ENCODE measurements at regions not wholly inside any gene's neighbourhood (a gene's known extent, or its start where the extent isn't known, plus 50 kb on each side); places are given as distances from the start of the nearest gene placed in this dataset.

GRCh38 chr3:150094150-150094933 is 123.6 kb upstream of the PFN2 start:
- ATAC-seq (replicated peaks in 1 of 2) = no peak
- no peaks in the 10 kb centered on the region for H3K9me3 Mint-ChIP-seq
- peaks cover 23% of the 10 kb centered on the region for H3K4me1 Mint-ChIP-seq (ENCODE audit: low read depth)
- no peak overlapping the region for H3K27ac Mint-ChIP-seq
- H3K36me3 Mint-ChIP-seq (ENCODE audit: insufficient read depth in 2 of 2) = no peaks in the 10 kb centered on the region
- no peak overlapping the region for H3K4me3 Mint-ChIP-seq
- peaks cover 22% of the 10 kb centered on the region for H3K27me3 Mint-ChIP-seq (ENCODE audit: low read depth)
- DNase-seq = no peak

GRCh38 chr3:150091626-150092025 is 120.9 kb upstream of the PFN2 start:
- peaks cover 1% of the 10 kb centered on the region for H3K4me1 Mint-ChIP-seq (ENCODE audit: low read depth)
- H3K9me3 Mint-ChIP-seq = no peaks in the 10 kb centered on the region
- no peaks in the 10 kb centered on the region for H3K36me3 Mint-ChIP-seq (ENCODE audit: insufficient read depth in 2 of 2)
- ATAC-seq (replicated peaks in 1 of 2) = no peak
- peaks cover 19% of the 10 kb centered on the region for H3K27me3 Mint-ChIP-seq (ENCODE audit: low read depth)
- DNase-seq = no peak
- H3K4me3 Mint-ChIP-seq = no peak overlapping the region
- no peak overlapping the region for H3K27ac Mint-ChIP-seq

- ATAC-seq (replicated peaks in 1 of 2) (no peak), DNase-seq (no peak)
- no peak overlapping the region for H3K4me3 Mint-ChIP-seq
- H3K27me3 Mint-ChIP-seq (ENCODE audit: low read depth) = peaks cover 19% of the 10 kb centered on the region
- no peaks in the 10 kb centered on the region for H3K4me1 Mint-ChIP-seq (ENCODE audit: low read depth)
- no peaks in the 10 kb centered on the region for H3K36me3 Mint-ChIP-seq (ENCODE audit: insufficient read depth in 2 of 2)
- no peaks in the 10 kb centered on the region for H3K9me3 Mint-ChIP-seq
- H3K27ac Mint-ChIP-seq = no peak overlapping the region
Measured at GRCh38 chr3:150090877-150091276, 120.2 kb upstream of the PFN2 start.

GRCh38 chr3:150090006-150090405 is 119.3 kb upstream of the PFN2 start:
- ATAC-seq (replicated peaks in 1 of 2) = no peak
- Mint-ChIP-seq H3K27ac (no peak overlapping the region), H3K4me3 (no peak overlapping the region), H3K4me1 (ENCODE audit: low read depth) (no peaks in the 10 kb centered on the region), H3K36me3 (ENCODE audit: insufficient read depth in 2 of 2) (no peaks in the 10 kb centered on the region), H3K27me3 (ENCODE audit: low read depth) (peaks cover 19% of the 10 kb centered on the region), H3K9me3 (no peaks in the 10 kb centered on the region)
- DNase-seq = no peak

GRCh38 chr3:150084128-150084527 is 113.4 kb upstream of the PFN2 start:
- Mint-ChIP-seq H3K27me3 (ENCODE audit: low read depth) (peaks cover 6% of the 10 kb centered on the region), H3K4me1 (ENCODE audit: low read depth) (no peaks in the 10 kb centered on the region), H3K9me3 (no peaks in the 10 kb centered on the region), H3K36me3 (ENCODE audit: insufficient read depth in 2 of 2) (no peaks in the 10 kb centered on the region), H3K4me3 (no peak overlapping the region), H3K27ac (no peak overlapping the region)
- no peak for DNase-seq
- ATAC-seq (replicated peaks in 1 of 2) = no peak

GRCh38 chr3:150083655-150084042 is 113.0 kb upstream of the PFN2 start:
- Mint-ChIP-seq H3K27me3 (ENCODE audit: low read depth) (peaks cover 6% of the 10 kb centered on the region), H3K4me3 (no peak overlapping the region), H3K9me3 (no peaks in the 10 kb centered on the region), H3K27ac (no peak overlapping the region), H3K4me1 (ENCODE audit: low read depth) (no peaks in the 10 kb centered on the region), H3K36me3 (ENCODE audit: insufficient read depth in 2 of 2) (no peaks in the 10 kb centered on the region)
- no peak for ATAC-seq (replicated peaks in 1 of 2)
- no peak for DNase-seq

GRCh38 chr3:150082898-150083654 is 112.4 kb upstream of the PFN2 start:
- Mint-ChIP-seq H3K9me3 (no peaks in the 10 kb centered on the region), H3K27ac (no peak overlapping the region), H3K4me1 (ENCODE audit: low read depth) (no peaks in the 10 kb centered on the region), H3K27me3 (ENCODE audit: low read depth) (peaks cover 6% of the 10 kb centered on the region), H3K36me3 (ENCODE audit: insufficient read depth in 2 of 2) (no peaks in the 10 kb centered on the region), H3K4me3 (no peak overlapping the region)
- DNase-seq (no peak), ATAC-seq (replicated peaks in 1 of 2) (no peak)

GRCh38 chr3:150081084-150081483 is 110.4 kb upstream of the PFN2 start:
- H3K27me3 Mint-ChIP-seq (ENCODE audit: low read depth) = peaks cover 6% of the 10 kb centered on the region
- H3K9me3 Mint-ChIP-seq = peaks cover 2 to 3% of the 10 kb centered on the region in 2 donors
- no peak overlapping the region for H3K4me3 Mint-ChIP-seq
- no peaks in the 10 kb centered on the region for H3K4me1 Mint-ChIP-seq (ENCODE audit: low read depth)
- peaks cover 0 to 2% of the 10 kb centered on the region in 2 donors for H3K36me3 Mint-ChIP-seq (ENCODE audit: insufficient read depth in 2 of 2)
- H3K27ac Mint-ChIP-seq = no peak overlapping the region
- no peak for DNase-seq
- ATAC-seq (replicated peaks in 1 of 2) = no peak

GRCh38 chr3:150080058-150080730 is 109.5 kb upstream of the PFN2 start:
- Mint-ChIP-seq H3K27me3 (ENCODE audit: low read depth) (peaks cover 6% of the 10 kb centered on the region), H3K36me3 (ENCODE audit: insufficient read depth in 2 of 2) (peaks cover 0 to 2% of the 10 kb centered on the region in 2 donors), H3K9me3 (peaks cover 3% of the 10 kb centered on the region in 2 donors), H3K4me1 (ENCODE audit: low read depth) (no peaks in the 10 kb centered on the region), H3K4me3 (no peak overlapping the region), H3K27ac (no peak overlapping the region)
- no peak for DNase-seq
- ATAC-seq (replicated peaks in 1 of 2) = no peak

- peaks cover 3% of the 10 kb centered on the region in 2 donors for H3K9me3 Mint-ChIP-seq
- DNase-seq = no peak
- H3K4me1 Mint-ChIP-seq (ENCODE audit: low read depth) = no peaks in the 10 kb centered on the region
- peaks cover 0 to 2% of the 10 kb centered on the region in 2 donors for H3K36me3 Mint-ChIP-seq (ENCODE audit: insufficient read depth in 2 of 2)
- ATAC-seq (replicated peaks in 1 of 2) = no peak
- H3K4me3 Mint-ChIP-seq = no peak overlapping the region
- H3K27me3 Mint-ChIP-seq (ENCODE audit: low read depth) = peaks cover 8% of the 10 kb centered on the region
- no peak overlapping the region for H3K27ac Mint-ChIP-seq
Measured at GRCh38 chr3:150079029-150079739, 108.5 kb upstream of the PFN2 start.

GRCh38 chr3:150077581-150078247 is 107.0 kb upstream of the PFN2 start:
- ATAC-seq (replicated peaks in 1 of 2) = no peak
- Mint-ChIP-seq H3K27ac (no peak overlapping the region), H3K27me3 (ENCODE audit: low read depth) (peaks cover 23% of the 10 kb centered on the region), H3K4me3 (no peak overlapping the region), H3K36me3 (ENCODE audit: insufficient read depth in 2 of 2) (peaks cover 0 to 2% of the 10 kb centered on the region in 2 donors), H3K9me3 (peaks cover 3% of the 10 kb centered on the region in 2 donors), H3K4me1 (ENCODE audit: low read depth) (no peaks in the 10 kb centered on the region)
- no peak for DNase-seq

- no peak for DNase-seq
- H3K27ac Mint-ChIP-seq = no peak overlapping the region
- no peak for ATAC-seq (replicated peaks in 1 of 2)
- H3K36me3 Mint-ChIP-seq (ENCODE audit: insufficient read depth in 2 of 2) = peaks cover 0 to 2% of the 10 kb centered on the region in 2 donors
- no peaks in the 10 kb centered on the region for H3K4me1 Mint-ChIP-seq (ENCODE audit: low read depth)
- H3K9me3 Mint-ChIP-seq = peaks cover 3% of the 10 kb centered on the region in 2 donors
- H3K27me3 Mint-ChIP-seq (ENCODE audit: low read depth) = peaks cover 26% of the 10 kb centered on the region
- H3K4me3 Mint-ChIP-seq = no peak overlapping the region
Measured at GRCh38 chr3:150077107-150077506, 106.4 kb upstream of the PFN2 start.

All from activated T-cell treated with anti-CD3 and anti-CD28 coated beads, Interleukin-2, amount 50 U/mL, for 72 hours (primary cell).